ENCODE measurements at regions not wholly inside any gene's neighbourhood (a gene's known extent, or its start where the extent isn't known, plus 50 kb on each side); places are given as distances from the start of the nearest gene placed in this dataset.

GRCh38 chr1:98176414-98176813 lies 255.6 kb upstream of the DPYD start:
- DNase-seq (ENCODE audit: low read depth) = no peak
- TF ChIP-seq CTCF (IDR thresholded peaks at IDR 0.05; ENCODE audit: insufficient read depth, low read depth, low read length, missing control alignments) = no peak
- H3K4me3 ChIP-seq (ENCODE audit: low read depth, low read length) = no peak overlapping the region

DNA sequence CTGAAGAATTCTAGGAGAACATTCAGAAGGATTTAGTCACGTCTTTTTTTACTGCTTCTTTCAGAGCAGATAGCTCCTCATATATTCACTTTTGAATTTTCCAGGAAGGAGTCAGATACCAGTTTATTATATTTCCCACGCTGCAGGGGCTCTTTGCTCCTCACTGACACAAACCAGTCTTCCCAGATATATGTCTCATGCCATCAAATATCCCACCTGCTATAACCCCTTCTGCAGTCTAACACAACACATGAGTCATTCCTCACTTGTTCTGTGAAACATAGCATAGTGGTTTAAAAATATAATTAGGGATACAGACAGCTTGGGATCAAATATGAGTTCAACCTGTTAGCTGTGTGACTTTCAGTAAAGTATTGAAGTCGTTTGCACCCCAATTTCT lies 251.7 kb upstream of the DPYD start:
- no peak for DNase-seq (ENCODE audit: low read depth)

GRCh38 chr1:98172022-98172421 lies 251.2 kb upstream of the DPYD start:
- no peak for TF ChIP-seq CTCF (IDR thresholded peaks at IDR 0.05; ENCODE audit: insufficient read depth, low read depth, low read length, missing control alignments)
- H3K4me3 ChIP-seq (ENCODE audit: low read depth, low read length) = no peak overlapping the region
- DNase-seq (ENCODE audit: low read depth) = no peak

More for the DNA sequence above, 251.7 kb upstream of the DPYD start:
- no peak for TF ChIP-seq CTCF (IDR thresholded peaks at IDR 0.05; ENCODE audit: insufficient read depth, low read depth, low read length, missing control alignments)
- no peak overlapping the region for H3K4me3 ChIP-seq (ENCODE audit: low read depth, low read length)

DNA sequence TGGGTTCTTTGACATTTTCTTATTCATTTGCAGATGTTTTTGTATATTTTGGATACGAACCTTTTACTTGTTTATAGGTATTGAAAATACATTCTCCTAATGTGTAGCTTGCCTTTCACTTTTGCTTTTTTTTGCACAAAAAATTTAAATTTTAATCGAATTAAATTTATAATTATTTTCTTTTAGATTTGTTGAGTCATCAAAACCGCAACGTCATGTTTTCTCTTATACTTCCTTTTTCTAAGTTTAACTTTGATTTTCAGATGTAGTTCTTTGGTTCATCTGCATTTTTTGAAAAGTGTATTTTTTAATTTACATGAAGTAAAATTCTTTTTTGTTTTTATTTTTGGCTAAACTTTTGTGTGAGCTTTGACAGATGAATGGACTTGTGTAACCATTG lies 243.7 kb upstream of the DPYD start:
- no peak for TF ChIP-seq CTCF (IDR thresholded peaks at IDR 0.05; ENCODE audit: insufficient read depth, low read depth, low read length, missing control alignments)
- H3K4me3 ChIP-seq (ENCODE audit: low read depth, low read length) = no peak overlapping the region
- no peak for DNase-seq (ENCODE audit: low read depth)

- DNase-seq (ENCODE audit: low read depth) = no peak
- TF ChIP-seq CTCF (IDR thresholded peaks at IDR 0.05; ENCODE audit: insufficient read depth, low read depth, low read length, missing control alignments) = no peak
- no peak overlapping the region for H3K4me3 ChIP-seq (ENCODE audit: low read depth, low read length)
These were observed 236.9 kb upstream of the DPYD start for GRCh38 chr1:98157524-98158313.

GRCh38 chr1:98147280-98147679 lies 226.4 kb upstream of the DPYD start:
- no peak for TF ChIP-seq CTCF (IDR thresholded peaks at IDR 0.05; ENCODE audit: insufficient read depth, low read depth, low read length, missing control alignments)

GRCh38 chr1:98145655-98146054 lies 224.8 kb upstream of the DPYD start:
- H3K4me3 ChIP-seq (ENCODE audit: low read depth, low read length) = no peak overlapping the region
- no peak for TF ChIP-seq CTCF (IDR thresholded peaks at IDR 0.05; ENCODE audit: insufficient read depth, low read depth, low read length, missing control alignments)
- no peak for DNase-seq (ENCODE audit: low read depth)

More at GRCh38 chr1:98147280-98147679, 226.4 kb upstream of the DPYD start:
- no peak overlapping the region for H3K4me3 ChIP-seq (ENCODE audit: low read depth, low read length)
- DNase-seq (ENCODE audit: low read depth) = no peak

All from GM12865 (cell line).